Trophoblast cell (in vitro differentiated cells and primary cell): ENCODE measurements at regions not wholly inside any gene's neighbourhood (a gene's known extent, or its start where the extent isn't known, plus 50 kb on each side); places are given as distances from the start of the nearest gene placed in this dataset.

Source experiments
- DNase-seq, 2 donors: peaks; one replicate each; pipeline ENCODE4 v3.0.0-alpha.2; 2016
- H2AFZ ChIP-seq: 2 replicates; pipeline ENCODE4 v1.6.1; 2013; ENCODE audit warnings: low read length, moderate library complexity, mild to moderate bottlenecking; ENCODE audit not compliant: insufficient read depth, poor library complexity
- H2AK5ac ChIP-seq: 2 replicates; pipeline ENCODE4 v1.6.1; 2013; ENCODE audit warnings: mild to moderate bottlenecking, low read length
- H2BK120ac ChIP-seq: 2 replicates; pipeline ENCODE4 v1.6.1; 2013; ENCODE audit warnings: low read length, mild to moderate bottlenecking, moderate library complexity; ENCODE audit not compliant: insufficient read depth, poor library complexity
- H2BK12ac ChIP-seq: 2 replicates; pipeline ENCODE4 v1.6.1; 2013; ENCODE audit warnings: mild to moderate bottlenecking, low read length, moderate library complexity
- H2BK5ac ChIP-seq: 2 replicates; pipeline ENCODE4 v1.6.1; 2013; ENCODE audit warnings: low read length, low read depth, moderate library complexity, mild to moderate bottlenecking; ENCODE audit not compliant: poor library complexity
- H3K14ac ChIP-seq: 2 replicates; pipeline ENCODE4 v1.6.1; 2013; ENCODE audit warnings: mild to moderate bottlenecking, low read length
- H3K18ac ChIP-seq: 2 replicates; pipeline ENCODE4 v1.6.1; 2013; ENCODE audit warnings: mild to moderate bottlenecking, low read length
- H3K23ac ChIP-seq: 2 replicates; pipeline ENCODE4 v1.6.1; 2013; ENCODE audit warnings: low read length
- H3K27ac ChIP-seq: 2 replicates; pipeline ENCODE4 v1.5.1; 2013; ENCODE audit warnings: low read depth, mild to moderate bottlenecking, inconsistent platforms, low read length, moderate library complexity
- H3K27me3 ChIP-seq: 2 replicates; pipeline ENCODE4 v1.6.1; 2013; ENCODE audit warnings: inconsistent platforms, mild to moderate bottlenecking, low read length, moderate library complexity; ENCODE audit not compliant: insufficient read depth
- H3K36me3 ChIP-seq, 2 experiments: 1 replicate in 1 of 2; 2 replicates in 1 of 2; pipeline ENCODE4 v1.6.1; 2013; ENCODE audit warnings: low read length in 2 of 2, mild to moderate bottlenecking in 2 of 2, moderate library complexity in 1 of 2; ENCODE audit not compliant: insufficient read depth in 2 of 2, control insufficient read depth in 1 of 2
- H3K4ac ChIP-seq: 2 replicates; pipeline ENCODE4 v1.6.1; 2013; ENCODE audit warnings: low read depth, mild to moderate bottlenecking, low read length, moderate library complexity
- H3K4me1 ChIP-seq, 2 experiments: 1 replicate in 1 of 2; 2 replicates in 1 of 2; pipeline ENCODE4 v1.6.1; 2013; ENCODE audit warnings: low read length in 2 of 2, mild to moderate bottlenecking in 2 of 2, moderate library complexity in 1 of 2; ENCODE audit not compliant: insufficient read depth in 2 of 2, control insufficient read depth in 1 of 2
- H3K4me2 ChIP-seq: 2 replicates; pipeline ENCODE4 v1.6.1; 2013; ENCODE audit warnings: inconsistent platforms, mild to moderate bottlenecking, low read length, moderate library complexity
- H3K4me3 ChIP-seq: 2 replicates; pipeline ENCODE4 v1.5.1; 2013; ENCODE audit warnings: mild to moderate bottlenecking, low read depth, low read length, inconsistent platforms
- H3K79me1 ChIP-seq: one replicate; pipeline ENCODE4 v1.6.1; 2013; ENCODE audit warnings: low read length
- H3K79me2 ChIP-seq: 2 replicates; pipeline ENCODE4 v1.6.1; 2013; ENCODE audit warnings: low read length, mild to moderate bottlenecking; ENCODE audit not compliant: control insufficient read depth, insufficient read depth, poor library complexity
- H3K9ac ChIP-seq: 2 replicates; pipeline ENCODE4 v1.6.1; 2013; ENCODE audit warnings: mild to moderate bottlenecking, low read length
- H3K9me3 ChIP-seq: 2 replicates; pipeline ENCODE4 v1.6.1; 2013; ENCODE audit warnings: low read depth, mild to moderate bottlenecking, control low read depth, inconsistent platforms, low read length; ENCODE audit not compliant: insufficient read depth
- H4K12ac ChIP-seq: 2 replicates; pipeline ENCODE4 v1.6.1; 2013; ENCODE audit warnings: low read depth, mild to moderate bottlenecking, low read length, moderate library complexity
- H4K8ac ChIP-seq: 2 replicates; pipeline ENCODE4 v1.6.1; 2013; ENCODE audit warnings: low read depth, mild to moderate bottlenecking, low read length, moderate library complexity
- H4K91ac ChIP-seq: one replicate; pipeline ENCODE4 v1.6.1; 2013; ENCODE audit warnings: low read depth, mild to moderate bottlenecking, low read length, moderate library complexity
- WGBS: extraction: QIAGEN DNeasy Blood & Tissue Kit; methylation state at CpG from one replicate; pipeline ENCODE4 v1.1.7; 2013; ENCODE audit warnings: missing lambda C conversion rate; ENCODE audit not compliant: insufficient read length, insufficient coverage; ENCODE audit errors: extremely low coverage; 5-methylcytosine and 5-hydroxymethylcytosine counted together

DNA sequence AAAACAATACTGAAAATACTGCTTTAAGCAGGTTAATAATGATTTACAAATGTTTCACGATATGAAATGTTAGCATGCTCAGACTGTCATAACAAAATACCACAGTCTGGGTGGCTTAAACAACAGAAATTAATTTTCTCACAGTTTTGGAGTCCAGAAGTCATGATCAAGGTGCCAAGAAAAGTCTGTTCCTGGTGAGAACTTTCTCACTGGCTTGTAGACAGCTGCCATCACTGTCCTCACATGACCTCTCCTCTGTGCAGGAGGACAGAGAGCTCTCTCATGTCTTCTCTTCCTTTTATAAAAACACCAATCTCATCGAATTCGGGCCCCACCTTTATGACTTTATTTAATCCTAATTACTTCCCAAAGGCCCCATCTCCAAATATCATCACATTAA is 426.7 kb downstream of the KLHL13 start:
- no peak overlapping the region for H2BK12ac ChIP-seq
- no peak overlapping the region for H3K4ac ChIP-seq
- H4K8ac ChIP-seq = no peak overlapping the region
- no peak overlapping the region for H2BK120ac ChIP-seq
- H3K36me3 ChIP-seq = no peaks in the 10 kb centered on the region
- no CpG with 5 or more reads among the region's 3 CpGs for WGBS
- no peaks in the 10 kb centered on the region for H3K9me3 ChIP-seq
- no peak overlapping the region for H4K91ac ChIP-seq
- no peaks in the 10 kb centered on the region for H3K27me3 ChIP-seq
- no peak overlapping the region for H3K9ac ChIP-seq
- no peaks in the 10 kb centered on the region for H3K4me1 ChIP-seq
- H3K23ac ChIP-seq = no peak overlapping the region
- H2AK5ac ChIP-seq = no peak overlapping the region
- no peak overlapping the region for H3K18ac ChIP-seq
- H3K27ac ChIP-seq = no peak overlapping the region
- no peak overlapping the region for H3K4me3 ChIP-seq
- H2AFZ ChIP-seq = no peak overlapping the region
- no peak overlapping the region for H3K4me2 ChIP-seq
- H2BK5ac ChIP-seq = no peak overlapping the region
- no peak for DNase-seq
- no peak overlapping the region for H4K12ac ChIP-seq
- H3K79me2 ChIP-seq = no peaks in the 10 kb centered on the region
- H3K14ac ChIP-seq = no peak overlapping the region
- no peaks in the 10 kb centered on the region for H3K79me1 ChIP-seq

DNA sequence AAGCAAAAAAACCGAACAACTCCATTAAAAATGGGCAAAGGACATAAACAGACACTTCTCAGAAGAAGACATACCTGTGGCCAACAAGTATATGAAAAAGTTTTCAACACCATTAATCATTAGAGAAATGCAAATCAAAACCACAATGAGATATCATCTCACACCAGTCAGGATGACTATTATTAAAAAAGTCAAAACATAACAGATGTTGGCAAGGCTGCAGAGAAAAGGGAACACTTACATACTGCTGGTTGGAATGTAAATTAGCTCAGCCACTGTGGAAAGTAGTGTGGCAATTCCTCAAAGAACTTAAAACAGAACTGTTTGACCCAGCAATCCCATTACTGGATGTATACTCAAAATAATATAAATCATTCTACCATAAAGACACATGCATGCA is 436.3 kb downstream of the KLHL13 start:
- H2AK5ac ChIP-seq = no peak overlapping the region
- WGBS = no CpG with 5 or more reads among the region's 1 CpG
- no peak overlapping the region for H4K8ac ChIP-seq

DNA sequence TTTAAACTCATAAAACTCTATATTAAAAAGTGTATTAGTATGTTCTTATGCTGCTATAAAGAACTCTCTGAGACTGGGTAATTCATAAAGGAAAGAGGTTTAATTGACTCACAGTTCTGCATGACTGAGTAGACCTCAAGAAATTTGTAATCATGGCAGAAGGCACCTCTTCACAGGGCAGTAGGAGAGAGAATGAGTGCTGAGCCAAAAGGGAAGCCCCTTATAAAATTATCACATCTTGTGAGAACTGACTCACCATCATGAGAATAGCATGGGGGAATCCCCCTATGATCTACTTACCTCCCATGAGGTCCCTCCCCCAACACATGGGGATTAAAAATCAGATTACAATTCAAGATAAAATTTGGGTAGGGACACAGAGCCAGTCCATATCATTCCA is 463.2 kb downstream of the KLHL13 start:
- H2BK5ac ChIP-seq = no peak overlapping the region
- no peak overlapping the region for H3K4me3 ChIP-seq
- H3K14ac ChIP-seq = no peak overlapping the region
- no peak overlapping the region for H3K23ac ChIP-seq
- no peak overlapping the region for H3K27ac ChIP-seq
- H4K12ac ChIP-seq = no peak overlapping the region
- H2BK12ac ChIP-seq = no peak overlapping the region
- H2AK5ac ChIP-seq = no peak overlapping the region
- H3K4ac ChIP-seq = no peak overlapping the region
- H3K9ac ChIP-seq = no peak overlapping the region
- H3K79me2 ChIP-seq = no peaks in the 10 kb centered on the region
- H3K27me3 ChIP-seq = no peaks in the 10 kb centered on the region
- no peak overlapping the region for H2BK120ac ChIP-seq
- H3K79me1 ChIP-seq = no peaks in the 10 kb centered on the region
- no peak overlapping the region for H2AFZ ChIP-seq
- H3K4me2 ChIP-seq = no peak overlapping the region
- no peaks in the 10 kb centered on the region for H3K4me1 ChIP-seq
- H3K18ac ChIP-seq = no peak overlapping the region
- no peak for DNase-seq
- no peak overlapping the region for H4K91ac ChIP-seq
- no peak overlapping the region for H4K8ac ChIP-seq
- H3K36me3 ChIP-seq = no peaks in the 10 kb centered on the region
- H3K9me3 ChIP-seq = no peaks in the 10 kb centered on the region

More for the DNA sequence above, 436.3 kb downstream of the KLHL13 start:
- Histone ChIP-seq H3K4me2 (no peak overlapping the region), H2AFZ (no peak overlapping the region), H2BK120ac (no peak overlapping the region), H2BK5ac (no peak overlapping the region), H3K4ac (no peak overlapping the region), H3K9me3 (no peaks in the 10 kb centered on the region), H3K79me2 (no peaks in the 10 kb centered on the region), H3K79me1 (no peaks in the 10 kb centered on the region), H3K27me3 (no peaks in the 10 kb centered on the region), H3K14ac (no peak overlapping the region), H3K4me3 (no peak overlapping the region), H3K27ac (no peak overlapping the region), H3K9ac (no peak overlapping the region), H4K91ac (no peak overlapping the region), H2BK12ac (no peak overlapping the region), H3K36me3 (no peaks in the 10 kb centered on the region), H3K18ac (no peak overlapping the region), H4K12ac (no peak overlapping the region), H3K4me1 (no peaks in the 10 kb centered on the region), H3K23ac (no peak overlapping the region)
- no peak for DNase-seq

DNA sequence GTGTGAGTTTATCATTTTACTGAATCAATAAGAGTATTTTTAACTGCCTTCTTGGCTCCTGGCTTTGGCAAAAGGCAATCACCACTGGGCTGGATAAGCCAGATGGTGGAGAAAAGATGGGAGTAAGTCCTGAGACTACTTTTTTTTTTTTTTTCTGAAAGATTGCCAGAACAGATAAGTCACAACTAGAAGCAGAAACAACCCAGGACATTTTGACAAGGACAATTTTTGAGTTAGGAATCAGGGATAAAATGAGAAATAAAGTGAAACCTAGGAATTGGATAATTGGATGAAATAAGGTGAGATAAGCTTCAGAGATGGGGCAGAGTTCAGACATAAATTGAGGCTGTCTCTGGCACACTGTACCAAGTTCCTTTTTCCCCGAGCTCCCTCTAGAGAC is 471.0 kb downstream of the KLHL13 start:
- Histone ChIP-seq H2BK120ac (no peak overlapping the region), H4K12ac (no peak overlapping the region), H3K79me1 (no peaks in the 10 kb centered on the region), H2AFZ (no peak overlapping the region), H3K27ac (no peak overlapping the region), H4K91ac (no peak overlapping the region), H4K8ac (no peak overlapping the region), H3K79me2 (no peaks in the 10 kb centered on the region), H3K14ac (no peak overlapping the region), H3K4ac (no peak overlapping the region), H3K9me3 (no peaks in the 10 kb centered on the region), H3K9ac (no peak overlapping the region), H3K36me3 (no peaks in the 10 kb centered on the region), H3K23ac (no peak overlapping the region), H3K4me2 (no peak overlapping the region), H2BK12ac (no peak overlapping the region), H3K4me1 (no peaks in the 10 kb centered on the region), H3K27me3 (no peaks in the 10 kb centered on the region), H2AK5ac (no peak overlapping the region), H2BK5ac (no peak overlapping the region), H3K4me3 (no peak overlapping the region), H3K18ac (no peak overlapping the region)
- WGBS = no CpG with 5 or more reads among the region's 1 CpG
- DNase-seq = no peak
